ENCODE measurements at regions not wholly inside any gene's neighbourhood (a gene's known extent, or its start where the extent isn't known, plus 50 kb on each side); places are given as distances from the start of the nearest gene placed in this dataset.

GRCh38 chr10:71075759-71076472 lies 136.5 kb upstream of the UNC5B start:
- Histone ChIP-seq H2AFZ (ENCODE audit: insufficient read depth, low read depth, low read length, poor library complexity, severe bottlenecking) (no peak overlapping the region), H4K20me1 (ENCODE audit: control insufficient read depth, insufficient read depth, low read length, poor library complexity, severe bottlenecking) (no peaks in the 10 kb centered on the region), H3K4me2 (replicated peaks; ENCODE audit: low read depth, low read length, poor library complexity, severe bottlenecking) (no peak overlapping the region), H3K4me3 (ENCODE audit: control extremely low read depth in 1 of 5, extremely low read depth in 1 of 5, insufficient read depth in 1 of 5, low read depth in 2 of 5, low read length in 4 of 5) (no peak overlapping the region), H3K79me2 (ENCODE audit: control insufficient read depth, insufficient read depth, low read length) (no peaks in the 10 kb centered on the region), H3K4me1 (ENCODE audit: control insufficient read depth in 2 of 2, insufficient read depth in 2 of 2, low read length in 2 of 2) (no peaks in the 10 kb centered on the region), H3K36me3 (replicated peaks in 1 of 2; ENCODE audit: control extremely low read depth in 1 of 2, control insufficient read depth in 1 of 2, extremely low read depth in 1 of 2, insufficient read depth in 2 of 2, low read length in 1 of 2) (no peaks in the 10 kb centered on the region), H3K27ac (ENCODE audit: low read length in 2 of 2) (no peak overlapping the region), H3K9me3 (ENCODE audit: control extremely low read depth in 1 of 3, control insufficient read depth in 2 of 3, insufficient read depth in 1 of 3, low read length in 2 of 3) (peaks cover 0 to 3% (median 0%) of the 10 kb centered on the region in 3 donors), H3K27me3 (replicated peaks in 1 of 4; ENCODE audit: control extremely low read depth in 1 of 4, control insufficient read depth in 3 of 4, insufficient read depth in 4 of 4, low read length in 3 of 4) (no peaks in the 10 kb centered on the region), H3K9ac (ENCODE audit: low read length) (no peak overlapping the region)
- ChIA-PET POLR2A (no interaction called here), CTCF (no interaction called here)
- ATAC-seq (ENCODE audit: low read depth) = no peak
- no peak overlapping the region for H3K4me3 Mint-ChIP-seq
- peaks cover 7% of the 10 kb centered on the region for H3K27me3 Mint-ChIP-seq
- no peaks in the 10 kb centered on the region for H3K4me1 Mint-ChIP-seq
- WGBS (ENCODE audit: insufficient coverage) = 93% methylated on average over 11 of the region's 15 CpGs
- H3K9me3 Mint-ChIP-seq (ENCODE audit: insufficient read depth) = no peaks in the 10 kb centered on the region
- intact Hi-C loops (cut with micrococcal nuclease) = no loop called here
- H3K27ac Mint-ChIP-seq = no peak overlapping the region
- no peak for DNase-seq
- TF ChIP-seq EZH2 (IDR thresholded peaks at IDR 0.05; ENCODE audit: borderline replicate concordance, insufficient read depth, low read depth, low read length, poor library complexity, severe bottlenecking) = no peak
- TF ChIP-seq, protein P1, sequence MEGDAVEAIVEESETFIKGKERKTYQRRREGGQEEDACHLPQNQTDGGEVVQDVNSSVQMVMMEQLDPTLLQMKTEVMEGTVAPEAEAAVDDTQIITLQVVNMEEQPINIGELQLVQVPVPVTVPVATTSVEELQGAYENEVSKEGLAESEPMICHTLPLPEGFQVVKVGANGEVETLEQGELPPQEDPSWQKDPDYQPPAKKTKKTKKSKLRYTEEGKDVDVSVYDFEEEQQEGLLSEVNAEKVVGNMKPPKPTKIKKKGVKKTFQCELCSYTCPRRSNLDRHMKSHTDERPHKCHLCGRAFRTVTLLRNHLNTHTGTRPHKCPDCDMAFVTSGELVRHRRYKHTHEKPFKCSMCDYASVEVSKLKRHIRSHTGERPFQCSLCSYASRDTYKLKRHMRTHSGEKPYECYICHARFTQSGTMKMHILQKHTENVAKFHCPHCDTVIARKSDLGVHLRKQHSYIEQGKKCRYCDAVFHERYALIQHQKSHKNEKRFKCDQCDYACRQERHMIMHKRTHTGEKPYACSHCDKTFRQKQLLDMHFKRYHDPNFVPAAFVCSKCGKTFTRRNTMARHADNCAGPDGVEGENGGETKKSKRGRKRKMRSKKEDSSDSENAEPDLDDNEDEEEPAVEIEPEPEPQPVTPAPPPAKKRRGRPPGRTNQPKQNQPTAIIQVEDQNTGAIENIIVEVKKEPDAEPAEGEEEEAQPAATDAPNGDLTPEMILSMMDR (IDR thresholded peaks at IDR 0.05) = no peak

GRCh38 chr10:71076473-71077142 lies 135.8 kb upstream of the UNC5B start:
- Mint-ChIP-seq H3K27me3 (peaks cover 6% of the 10 kb centered on the region), H3K9me3 (ENCODE audit: insufficient read depth) (no peaks in the 10 kb centered on the region), H3K4me3 (no peak overlapping the region), H3K27ac (no peak overlapping the region), H3K4me1 (no peaks in the 10 kb centered on the region)
- no peak overlapping the region for H3K4me3 ChIP-seq (ENCODE audit: control extremely low read depth in 1 of 5, extremely low read depth in 1 of 5, insufficient read depth in 1 of 5, low read depth in 2 of 5, low read length in 4 of 5)
- peaks cover 0 to 3% (median 0%) of the 10 kb centered on the region in 3 donors for H3K9me3 ChIP-seq (ENCODE audit: control extremely low read depth in 1 of 3, control insufficient read depth in 2 of 3, insufficient read depth in 1 of 3, low read length in 2 of 3)
- H3K4me1 ChIP-seq (ENCODE audit: control insufficient read depth in 2 of 2, insufficient read depth in 2 of 2, low read length in 2 of 2) = no peaks in the 10 kb centered on the region
- no peaks in the 10 kb centered on the region for H3K36me3 ChIP-seq (replicated peaks in 1 of 2; ENCODE audit: control extremely low read depth in 1 of 2, control insufficient read depth in 1 of 2, extremely low read depth in 1 of 2, insufficient read depth in 2 of 2, low read length in 1 of 2)
- intact Hi-C loops (cut with micrococcal nuclease) = no loop called here
- no peak for DNase-seq
- H3K9ac ChIP-seq (ENCODE audit: low read length) = no peak overlapping the region
- no peaks in the 10 kb centered on the region for H3K27me3 ChIP-seq (replicated peaks in 1 of 4; ENCODE audit: control extremely low read depth in 1 of 4, control insufficient read depth in 3 of 4, insufficient read depth in 4 of 4, low read length in 3 of 4)
- no peak overlapping the region for H3K4me2 ChIP-seq (replicated peaks; ENCODE audit: low read depth, low read length, poor library complexity, severe bottlenecking)
- WGBS (ENCODE audit: insufficient coverage) = 81% methylated on average over 8 of the region's 8 CpGs
- ChIA-PET CTCF (no interaction called here), POLR2A (no interaction called here)
- no peak overlapping the region for H3K27ac ChIP-seq (ENCODE audit: low read length in 2 of 2)
- ATAC-seq (ENCODE audit: low read depth) = no peak
- no peaks in the 10 kb centered on the region for H3K79me2 ChIP-seq (ENCODE audit: control insufficient read depth, insufficient read depth, low read length)
- no peaks in the 10 kb centered on the region for H4K20me1 ChIP-seq (ENCODE audit: control insufficient read depth, insufficient read depth, low read length, poor library complexity, severe bottlenecking)
- TF ChIP-seq, protein P1 (IDR thresholded peaks at IDR 0.05) = no peak
- no peak for TF ChIP-seq EZH2 (IDR thresholded peaks at IDR 0.05; ENCODE audit: borderline replicate concordance, insufficient read depth, low read depth, low read length, poor library complexity, severe bottlenecking)
- no peak overlapping the region for H2AFZ ChIP-seq (ENCODE audit: insufficient read depth, low read depth, low read length, poor library complexity, severe bottlenecking)
